OCI-LY7 (cell line): ENCODE measurements at regions not wholly inside any gene's neighbourhood (a gene's known extent, or its start where the extent isn't known, plus 50 kb on each side); places are given as distances from the start of the nearest gene placed in this dataset.

Experiments used
- BruUV-seq: library from RNA; stranded (reverse); fragments of 400-500 nt; replicated peaks from 2 replicates; lab custom pipeline; 2021; lab: Mats Ljungman, UMichigan
- CTCF ChIA-PET: fragments of 300-600 bp; sonication (Branson Sonifier 250); formaldehyde crosslinking; loops from one replicate; lab custom pipeline; 2022; ENCODE audit warnings: antibody characterized with exemption; ENCODE audit not compliant: unreplicated experiment; lab: Charles Lee
- POLR2A ChIA-PET: fragments of 300-600 bp; sonication (Branson Sonifier 250); formaldehyde crosslinking; loops from one replicate; lab custom pipeline; 2022; ENCODE audit warnings: antibody characterized with exemption; lab: Charles Lee
- DNase-seq: peaks from one replicate; pipeline ENCODE4 v3.0.0-alpha.2; 2015; ENCODE audit warnings: low spot score
- H2AFZ ChIP-seq: fragments of 200-600 bp; sonication (generic), shearing (Covaris generic); 2 replicates; pipeline ENCODE4 v1.6.1; 2014; ENCODE audit warnings: mild to moderate bottlenecking, antibody characterized with exemption, low read length, moderate library complexity
- H3K27ac ChIP-seq: fragments of 200-600 bp; sonication (generic); 2 replicates; pipeline ENCODE4 v1.5.1; 2014; ENCODE audit warnings: mixed run types, low read depth, mild to moderate bottlenecking, moderate library complexity, low read length, inconsistent platforms; ENCODE audit not compliant: poor library complexity, severe bottlenecking
- H3K36me3 ChIP-seq: fragments of 200-600 bp; sonication (generic); 2 replicates; pipeline ENCODE4 v1.6.1; 2014; ENCODE audit warnings: mild to moderate bottlenecking, antibody characterized with exemption, low read length, moderate library complexity, mixed read lengths; ENCODE audit not compliant: insufficient read depth
- H3K4me1 ChIP-seq: fragments of 200-600 bp; sonication (generic); 2 replicates; pipeline ENCODE4 v1.5.1; 2014; ENCODE audit warnings: mild to moderate bottlenecking, low read length; ENCODE audit not compliant: insufficient read depth, poor library complexity, severe bottlenecking
- H3K4me2 ChIP-seq: fragments of 200-600 bp; sonication (generic); 2 replicates; pipeline ENCODE4 v1.6.1; 2014; ENCODE audit warnings: mild to moderate bottlenecking, low read length
- H3K4me3 ChIP-seq: fragments of 200-600 bp; sonication (generic); 2 replicates; pipeline ENCODE4 v1.5.1; 2014; ENCODE audit warnings: mild to moderate bottlenecking, low read depth, low read length; ENCODE audit not compliant: poor library complexity, severe bottlenecking
- H3K79me2 ChIP-seq: fragments of 200-600 bp; sonication (generic); 2 replicates; pipeline ENCODE4 v1.6.1; 2016; ENCODE audit warnings: low read depth, mild to moderate bottlenecking, low read length, moderate library complexity, mixed read lengths; ENCODE audit not compliant: insufficient read depth
- H3K9me2 ChIP-seq: fragments of 200-600 bp; sonication (generic); 2 replicates; pipeline ENCODE4 v1.6.1; 2016; ENCODE audit warnings: mild to moderate bottlenecking, low read length, mixed read lengths; ENCODE audit not compliant: insufficient read depth
- H3K9me3 ChIP-seq: fragments of 200-600 bp; sonication (generic); 2 replicates; pipeline ENCODE4 v1.6.1; 2014; ENCODE audit warnings: mild to moderate bottlenecking, mixed run types, low read length, mixed read lengths
- H4K20me1 ChIP-seq: fragments of 200-600 bp; sonication (generic); 2 replicates; pipeline ENCODE4 v1.6.1; 2014; ENCODE audit warnings: mild to moderate bottlenecking, antibody characterized with exemption, low read length, moderate library complexity, mixed read lengths; ENCODE audit not compliant: insufficient read depth
- EZH2phosphoT487 ChIP-seq: fragments of 200-600 bp; sonication (generic); IDR thresholded peaks from 2 replicates; pipeline ENCODE4 v1.6.1; 2018; ENCODE audit warnings: low read depth, borderline replicate concordance, mild to moderate bottlenecking, mixed run types, antibody characterized with exemption, low read length, moderate library complexity, mixed read lengths
- intact Hi-C: fragments of 100-400 bp; cut with micrococcal nuclease; formaldehyde crosslinking; loops from one replicate; pipeline ENCODE4 v1.10.0; 2022; ENCODE audit not compliant: unreplicated experiment
- TF ChIP-seq, protein P1 (sequence below): fragments of 200-600 bp; sonication (generic); conservative IDR thresholded peaks from 2 replicates; pipeline ENCODE4 v1.5.1; 2014; ENCODE audit warnings: mild to moderate bottlenecking, antibody characterized with exemption, low read length, moderate library complexity, mixed read lengths

DNA sequence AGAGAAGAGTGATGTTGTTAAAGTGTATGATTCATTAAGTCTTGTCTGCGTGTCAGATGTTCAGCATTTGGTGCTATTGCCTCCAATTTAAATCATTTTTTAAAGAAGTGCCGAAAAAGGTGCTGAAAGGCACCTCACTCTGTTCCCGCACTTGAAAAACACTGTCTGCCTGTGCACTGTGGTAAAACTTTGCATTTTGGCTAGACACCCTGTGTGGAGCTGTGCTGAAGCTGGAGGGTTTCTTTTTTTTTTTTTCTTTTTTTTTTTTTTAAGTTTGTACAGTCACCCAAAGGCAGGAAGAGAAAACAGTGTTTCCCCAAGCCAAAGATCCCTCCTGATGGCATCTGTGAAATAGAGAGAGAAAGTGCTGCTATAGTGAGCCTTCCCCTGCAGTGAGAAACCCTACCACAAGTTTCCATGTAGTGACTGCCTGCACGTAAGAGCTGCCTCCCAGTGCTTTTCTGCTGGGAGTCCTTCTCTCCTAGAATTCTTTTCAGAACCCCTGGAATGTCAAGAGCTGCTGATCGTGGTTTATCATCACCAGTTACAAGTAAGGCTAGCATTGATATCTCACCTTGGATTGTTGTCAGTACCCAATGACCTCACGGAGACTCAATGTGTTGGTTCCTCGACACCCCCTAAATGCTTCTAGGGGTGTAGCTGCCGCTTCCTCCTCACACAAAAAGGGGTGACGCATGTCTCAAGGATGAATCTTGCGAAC lies 116.0 kb upstream of the SOX9 start:
- POLR2A ChIA-PET: interaction anchor here (0.6 kb wide), 1 partner anchor 185 kb away, joined by 3 read pairs; no protein-coding TSS in a partner anchor
- no peaks in the 10 kb centered on the region for H3K79me2 ChIP-seq
- H2AFZ ChIP-seq: no peak overlapping the region
- no peak overlapping the region for H3K4me3 ChIP-seq
- H3K9me3 ChIP-seq: no peaks in the 10 kb centered on the region
- H3K9me2 ChIP-seq: no peaks in the 10 kb centered on the region
- intact Hi-C loops: no loop called here
- DNase-seq: no peak
- CTCF ChIA-PET: no interaction called here
- H3K27ac ChIP-seq: no peak overlapping the region
- no peak for TF ChIP-seq EZH2phosphoT487
- TF ChIP-seq, protein P1, sequence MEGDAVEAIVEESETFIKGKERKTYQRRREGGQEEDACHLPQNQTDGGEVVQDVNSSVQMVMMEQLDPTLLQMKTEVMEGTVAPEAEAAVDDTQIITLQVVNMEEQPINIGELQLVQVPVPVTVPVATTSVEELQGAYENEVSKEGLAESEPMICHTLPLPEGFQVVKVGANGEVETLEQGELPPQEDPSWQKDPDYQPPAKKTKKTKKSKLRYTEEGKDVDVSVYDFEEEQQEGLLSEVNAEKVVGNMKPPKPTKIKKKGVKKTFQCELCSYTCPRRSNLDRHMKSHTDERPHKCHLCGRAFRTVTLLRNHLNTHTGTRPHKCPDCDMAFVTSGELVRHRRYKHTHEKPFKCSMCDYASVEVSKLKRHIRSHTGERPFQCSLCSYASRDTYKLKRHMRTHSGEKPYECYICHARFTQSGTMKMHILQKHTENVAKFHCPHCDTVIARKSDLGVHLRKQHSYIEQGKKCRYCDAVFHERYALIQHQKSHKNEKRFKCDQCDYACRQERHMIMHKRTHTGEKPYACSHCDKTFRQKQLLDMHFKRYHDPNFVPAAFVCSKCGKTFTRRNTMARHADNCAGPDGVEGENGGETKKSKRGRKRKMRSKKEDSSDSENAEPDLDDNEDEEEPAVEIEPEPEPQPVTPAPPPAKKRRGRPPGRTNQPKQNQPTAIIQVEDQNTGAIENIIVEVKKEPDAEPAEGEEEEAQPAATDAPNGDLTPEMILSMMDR: no peak
- no TSS peak for BruUV-seq
- no peak overlapping the region for H3K4me2 ChIP-seq
- H4K20me1 ChIP-seq: no peaks in the 10 kb centered on the region
- H3K36me3 ChIP-seq: no peaks in the 10 kb centered on the region
- H3K4me1 ChIP-seq: no peaks in the 10 kb centered on the region

DNA sequence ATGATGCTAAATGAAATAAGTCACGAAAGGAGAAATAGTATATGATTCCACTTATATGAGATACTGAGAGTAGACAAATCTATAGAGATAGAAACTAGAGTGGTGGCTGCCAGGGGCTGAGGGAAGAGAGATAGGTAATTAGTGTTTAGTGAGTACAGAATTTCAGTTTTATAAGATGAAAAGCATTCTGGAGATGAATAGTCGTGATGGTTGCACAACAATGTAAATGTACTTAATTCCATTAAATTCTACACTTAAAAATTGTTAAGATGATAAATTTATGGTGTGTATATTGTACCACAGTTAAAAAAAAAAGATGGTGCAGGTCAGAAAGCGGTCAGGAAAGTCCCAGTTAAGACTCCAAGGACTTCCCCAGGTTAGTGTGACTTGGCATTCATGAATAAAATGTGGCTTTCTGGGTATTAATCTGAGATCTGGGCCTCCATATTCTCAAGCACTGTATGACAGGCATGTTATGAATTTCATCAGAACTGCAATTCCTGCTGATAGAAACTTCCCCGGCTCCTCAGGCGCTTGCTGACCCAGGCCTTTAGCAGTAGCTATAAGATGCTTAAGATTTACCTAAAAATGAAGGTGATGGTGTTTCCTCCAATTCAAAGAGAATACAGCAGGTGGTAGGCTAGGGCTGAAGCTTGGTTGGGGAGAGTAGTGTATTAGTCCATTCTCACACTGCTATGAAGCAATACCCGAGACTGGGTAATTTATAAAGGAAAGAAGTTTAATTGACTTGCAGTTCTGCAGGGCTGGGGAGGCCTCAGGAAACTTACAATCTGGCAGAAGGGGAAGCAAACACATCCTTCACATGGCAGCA lies 115.3 kb upstream of the SOX9 start:
- intact Hi-C loops: no loop called here

More for the DNA sequence above, 115.3 kb upstream of the SOX9 start:
- ChIA-PET CTCF (no interaction called here), POLR2A (interaction anchor here (1.6 kb wide), 1 partner anchor 17 kb away, joined by 4 read pairs; no protein-coding TSS in a partner anchor)
- BruUV-seq: no TSS peak
- Histone ChIP-seq H3K36me3 (no peaks in the 10 kb centered on the region), H3K9me2 (no peaks in the 10 kb centered on the region), H3K4me2 (no peak overlapping the region), H3K79me2 (no peaks in the 10 kb centered on the region), H4K20me1 (no peaks in the 10 kb centered on the region), H3K4me1 (no peaks in the 10 kb centered on the region), H3K4me3 (no peak overlapping the region), H3K27ac (no peak overlapping the region), H3K9me3 (no peaks in the 10 kb centered on the region), H2AFZ (no peak overlapping the region)
- no peak for TF ChIP-seq EZH2phosphoT487
- TF ChIP-seq, protein P1: no peak
- DNase-seq: no peak
